ENCODE measurements at regions not wholly inside any gene's neighbourhood (a gene's known extent, or its start where the extent isn't known, plus 50 kb on each side); places are given as distances from the start of the nearest gene placed in this dataset.
"Not testable (repeated sequence)": the region's sequence is repeated elsewhere in the genome, so short reads cannot be mapped to it uniquely, and the experiment has no call there.

DNA sequence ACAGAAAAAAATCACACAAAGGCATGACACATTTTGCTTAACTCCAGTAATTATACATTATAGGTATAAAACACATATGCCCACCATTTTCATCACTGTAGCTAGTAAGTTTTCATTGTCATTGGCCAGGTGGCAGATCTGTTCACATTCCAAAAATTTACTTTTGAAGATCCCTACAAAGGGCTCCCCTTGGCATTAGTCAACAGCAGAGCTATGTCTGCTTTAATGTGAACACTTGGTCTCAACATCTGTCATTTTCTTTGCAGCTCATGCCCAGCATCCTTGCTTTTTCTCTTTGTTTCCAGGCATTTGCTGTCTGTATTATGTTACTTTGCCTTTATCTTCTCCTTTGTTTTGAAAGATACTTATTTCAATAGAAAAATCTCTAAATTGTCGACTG lies 519.1 kb upstream of the FOXG1 start:
- H3K27ac Mint-ChIP-seq (ENCODE audit: unreplicated experiment) = no peak overlapping the region
- POLR2A ChIA-PET = no interaction called here
- CTCF ChIA-PET = no interaction called here
- no peaks in the 10 kb centered on the region for H3K27me3 Mint-ChIP-seq (ENCODE audit: insufficient read depth, unreplicated experiment)
- Histone ChIP-seq H3K36me3 (ENCODE audit: control insufficient read depth, insufficient read depth, low read length) (no peaks in the 10 kb centered on the region), H3K9me3 (0 out of 2 replicates have a peak, but pooled peaks cover 5% of the 10 kb centered on the region), H3K4me3 (ENCODE audit: low read depth, low read length) (no peak overlapping the region), H3K4me1 (no peaks in the 10 kb centered on the region), H3K27me3 (replicated peaks; ENCODE audit: control insufficient read depth, insufficient read depth, low read length) (no peaks in the 10 kb centered on the region)
- no TSS peak for BruUV-seq (replicated peaks)
- H3K4me1 Mint-ChIP-seq (ENCODE audit: low read depth, unreplicated experiment) = no peaks in the 10 kb centered on the region
- DNase-seq = no peak
- TF ChIP-seq, protein P1, sequence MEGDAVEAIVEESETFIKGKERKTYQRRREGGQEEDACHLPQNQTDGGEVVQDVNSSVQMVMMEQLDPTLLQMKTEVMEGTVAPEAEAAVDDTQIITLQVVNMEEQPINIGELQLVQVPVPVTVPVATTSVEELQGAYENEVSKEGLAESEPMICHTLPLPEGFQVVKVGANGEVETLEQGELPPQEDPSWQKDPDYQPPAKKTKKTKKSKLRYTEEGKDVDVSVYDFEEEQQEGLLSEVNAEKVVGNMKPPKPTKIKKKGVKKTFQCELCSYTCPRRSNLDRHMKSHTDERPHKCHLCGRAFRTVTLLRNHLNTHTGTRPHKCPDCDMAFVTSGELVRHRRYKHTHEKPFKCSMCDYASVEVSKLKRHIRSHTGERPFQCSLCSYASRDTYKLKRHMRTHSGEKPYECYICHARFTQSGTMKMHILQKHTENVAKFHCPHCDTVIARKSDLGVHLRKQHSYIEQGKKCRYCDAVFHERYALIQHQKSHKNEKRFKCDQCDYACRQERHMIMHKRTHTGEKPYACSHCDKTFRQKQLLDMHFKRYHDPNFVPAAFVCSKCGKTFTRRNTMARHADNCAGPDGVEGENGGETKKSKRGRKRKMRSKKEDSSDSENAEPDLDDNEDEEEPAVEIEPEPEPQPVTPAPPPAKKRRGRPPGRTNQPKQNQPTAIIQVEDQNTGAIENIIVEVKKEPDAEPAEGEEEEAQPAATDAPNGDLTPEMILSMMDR (IDR thresholded peaks at IDR 0.05; ENCODE audit: insufficient read depth in 1 of 2, low read depth in 1 of 2, low read length in 1 of 2, severe bottlenecking in 1 of 2, unreplicated experiment in 1 of 2) = no peak
- H3K4me3 Mint-ChIP-seq (ENCODE audit: unreplicated experiment) = no peak overlapping the region
- H3K36me3 Mint-ChIP-seq (ENCODE audit: insufficient read depth, unreplicated experiment) = no peaks in the 10 kb centered on the region
- no peaks in the 10 kb centered on the region for H3K9me3 Mint-ChIP-seq (ENCODE audit: unreplicated experiment)
- intact Hi-C loops (cut with micrococcal nuclease; ENCODE audit: unreplicated experiment) = no loop called here

DNA sequence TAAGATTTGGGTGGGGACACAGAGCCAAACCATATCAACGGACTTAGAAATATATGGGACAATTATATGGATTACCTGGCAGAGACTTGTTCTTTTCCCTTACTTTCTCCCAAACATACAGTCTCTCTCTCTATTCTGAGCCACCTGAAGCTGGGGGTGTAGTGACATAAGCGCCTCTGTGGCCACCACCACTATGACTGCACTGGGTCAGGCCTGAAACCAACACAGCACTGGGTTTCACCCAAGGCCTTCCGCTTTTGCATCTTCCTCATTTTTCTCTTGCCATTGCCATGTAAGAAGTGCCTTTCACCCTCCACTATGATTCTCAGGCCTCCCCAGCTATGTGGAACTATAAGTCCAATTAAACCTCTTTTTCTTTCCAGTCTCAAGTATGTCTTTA lies 514.5 kb upstream of the FOXG1 start:
- H3K36me3 ChIP-seq (ENCODE audit: control insufficient read depth, insufficient read depth, low read length); H3K27me3 Mint-ChIP-seq (ENCODE audit: insufficient read depth, unreplicated experiment); H3K27ac Mint-ChIP-seq (ENCODE audit: unreplicated experiment); H3K4me1 Mint-ChIP-seq (ENCODE audit: low read depth, unreplicated experiment); H3K27me3 ChIP-seq (replicated peaks; ENCODE audit: control insufficient read depth, insufficient read depth, low read length); H3K9me3 Mint-ChIP-seq (ENCODE audit: unreplicated experiment); intact Hi-C loops (cut with micrococcal nuclease; ENCODE audit: unreplicated experiment); DNase-seq; BruUV-seq (replicated peaks); CTCF ChIA-PET; H3K36me3 Mint-ChIP-seq (ENCODE audit: insufficient read depth, unreplicated experiment); POLR2A ChIA-PET; H3K4me3 Mint-ChIP-seq (ENCODE audit: unreplicated experiment); H3K4me1 ChIP-seq; H3K9me3 ChIP-seq; H3K4me3 ChIP-seq (ENCODE audit: low read depth, low read length): not testable (repeated sequence)

DNA sequence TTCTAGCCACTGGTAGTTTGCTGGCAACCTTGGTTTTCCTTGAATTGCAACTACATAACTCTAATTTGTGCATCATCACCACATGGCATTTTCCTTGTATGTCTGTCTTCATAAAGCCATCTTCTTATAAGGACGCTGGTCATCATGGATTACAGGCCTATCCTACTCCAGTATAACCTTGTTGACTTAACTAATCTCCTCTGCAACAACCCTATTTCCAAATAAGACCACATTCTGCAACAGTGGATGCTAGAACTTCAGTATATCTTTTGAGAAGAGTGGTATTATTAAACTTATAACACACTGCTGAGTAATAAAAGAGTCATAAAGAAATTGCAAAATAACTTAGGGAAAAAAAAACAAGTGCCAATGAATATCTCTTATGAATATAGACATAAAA lies 511.8 kb upstream of the FOXG1 start:
- no peaks in the 10 kb centered on the region for H3K4me1 Mint-ChIP-seq (ENCODE audit: low read depth, unreplicated experiment)
- TF ChIP-seq, protein P1 (IDR thresholded peaks at IDR 0.05; ENCODE audit: insufficient read depth in 1 of 2, low read depth in 1 of 2, low read length in 1 of 2, severe bottlenecking in 1 of 2, unreplicated experiment in 1 of 2) = no peak
- H3K27me3 ChIP-seq (replicated peaks; ENCODE audit: control insufficient read depth, insufficient read depth, low read length) = no peaks in the 10 kb centered on the region
- BruUV-seq (replicated peaks) = no TSS peak
- DNase-seq = no peak
- no peaks in the 10 kb centered on the region for H3K36me3 ChIP-seq (ENCODE audit: control insufficient read depth, insufficient read depth, low read length)
- H3K27ac Mint-ChIP-seq (ENCODE audit: unreplicated experiment) = no peak overlapping the region
- no peak overlapping the region for H3K4me3 ChIP-seq (ENCODE audit: low read depth, low read length)
- intact Hi-C loops (cut with micrococcal nuclease; ENCODE audit: unreplicated experiment) = no loop called here
- CTCF ChIA-PET = no interaction called here
- H3K27me3 Mint-ChIP-seq (ENCODE audit: insufficient read depth, unreplicated experiment) = no peaks in the 10 kb centered on the region
- no peaks in the 10 kb centered on the region for H3K9me3 ChIP-seq
- no peaks in the 10 kb centered on the region for H3K9me3 Mint-ChIP-seq (ENCODE audit: unreplicated experiment)
- POLR2A ChIA-PET = no interaction called here
- H3K4me1 ChIP-seq = no peaks in the 10 kb centered on the region
- no peak overlapping the region for H3K4me3 Mint-ChIP-seq (ENCODE audit: unreplicated experiment)
- H3K36me3 Mint-ChIP-seq (ENCODE audit: insufficient read depth, unreplicated experiment) = no peaks in the 10 kb centered on the region

DNA sequence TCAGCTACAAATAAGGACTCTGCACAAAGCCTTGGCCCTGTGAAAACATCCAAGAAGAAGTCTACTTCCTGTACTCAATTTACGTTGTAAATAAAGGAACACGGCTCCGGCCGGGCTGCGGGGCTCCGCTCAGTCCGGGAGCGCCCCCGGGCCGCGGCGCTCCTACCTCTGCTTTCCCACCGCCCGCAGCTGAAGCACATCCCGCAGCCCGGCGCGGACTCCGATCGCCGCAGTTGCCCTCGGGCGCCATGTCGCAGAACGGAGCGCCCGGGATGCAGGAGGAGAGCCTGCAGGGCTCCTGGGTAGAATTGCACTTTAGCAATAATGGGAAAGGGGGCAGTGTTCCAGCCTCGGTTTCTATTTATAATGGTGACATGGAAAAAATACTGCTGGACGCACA lies 502.3 kb upstream of the FOXG1 start:
- H3K27me3 Mint-ChIP-seq (ENCODE audit: insufficient read depth, unreplicated experiment) = no peaks in the 10 kb centered on the region
- BruUV-seq (replicated peaks) = no TSS peak
- H3K27ac Mint-ChIP-seq (ENCODE audit: unreplicated experiment) = no peak overlapping the region
- no peaks in the 10 kb centered on the region for H3K9me3 ChIP-seq
- H3K27me3 ChIP-seq (replicated peaks; ENCODE audit: control insufficient read depth, insufficient read depth, low read length) = no peaks in the 10 kb centered on the region
- peaks cover 23% of the 10 kb centered on the region for H3K9me3 Mint-ChIP-seq (ENCODE audit: unreplicated experiment)
- no peak overlapping the region for H3K4me3 ChIP-seq (ENCODE audit: low read depth, low read length)
- H3K36me3 ChIP-seq (ENCODE audit: control insufficient read depth, insufficient read depth, low read length) = no peaks in the 10 kb centered on the region
- intact Hi-C loops (cut with micrococcal nuclease; ENCODE audit: unreplicated experiment) = no loop called here
- H3K4me1 ChIP-seq = no peaks in the 10 kb centered on the region
- TF ChIP-seq, protein P1 (IDR thresholded peaks at IDR 0.05; ENCODE audit: insufficient read depth in 1 of 2, low read depth in 1 of 2, low read length in 1 of 2, severe bottlenecking in 1 of 2, unreplicated experiment in 1 of 2) = no peak
- ChIA-PET CTCF (no interaction called here), POLR2A (no interaction called here)
- H3K36me3 Mint-ChIP-seq (ENCODE audit: insufficient read depth, unreplicated experiment) = no peaks in the 10 kb centered on the region
- H3K4me1 Mint-ChIP-seq (ENCODE audit: low read depth, unreplicated experiment) = no peaks in the 10 kb centered on the region
- H3K4me3 Mint-ChIP-seq (ENCODE audit: unreplicated experiment) = no peak overlapping the region
- DNase-seq = no peak

All from Caco-2 (cell line).